ENCODE measurements at regions not wholly inside any gene's neighbourhood (a gene's known extent, or its start where the extent isn't known, plus 50 kb on each side); places are given as distances from the start of the nearest gene placed in this dataset.

- Histone ChIP-seq H3K36me3 (replicated peaks in 1 of 2; ENCODE audit: control insufficient read depth in 1 of 2, insufficient read depth in 2 of 2, low read length in 1 of 2) (no peaks in the 10 kb centered on the region), H3F3A (replicated peaks; ENCODE audit: insufficient read depth) (no peaks in the 10 kb centered on the region), H2AFZ (ENCODE audit: low read depth) (0 out of 2 replicates have a peak overlapping the region, but pooled peaks have one; percentile 56), H3K9me3 (no peaks in the 10 kb centered on the region), H3K4me2 (peak overlapping the region; percentile 47; the same call in 1 of the 2 replicates), H3K27me3 (ENCODE audit: insufficient read depth) (peaks cover 11% of the 10 kb centered on the region; the same call in 1 of the 2 replicates), H3K4me3 (ENCODE audit: low read depth in 2 of 2, low read length in 1 of 2) (no peak overlapping the region; a peak in 1 of 4 replicates), H3K9me2 (no peaks in the 10 kb centered on the region), H4K20me1 (ENCODE audit: insufficient read depth) (no peaks in the 10 kb centered on the region), H3K27ac (ENCODE audit: low read depth in 2 of 2, low read length in 1 of 2) (no peak overlapping the region), H3K4me1 (ENCODE audit: control insufficient read depth in 1 of 2, insufficient read depth in 2 of 2, low read depth in 1 of 2, low read length in 1 of 2) (no peaks in the 10 kb centered on the region), H3K79me2 (ENCODE audit: insufficient read depth) (no peaks in the 10 kb centered on the region), H3K9ac (no peak overlapping the region)
- 35% methylated on average over 10 of the region's 10 CpGs for WGBS (ENCODE audit: low lambda C conversion rate)
- peak; percentile 70 for DNase-seq
- CTCF ChIA-PET, result interaction anchor here (0.6 to 3.3 kb wide), 17 partner anchors 9 to 504 kb away, joined by 3 to 20 read pairs (median 5); partner anchors contain the start of genes ARGLU1 and EFNB2
- TF ChIP-seq POLR2AphosphoS5 (IDR thresholded peaks at IDR 0.05; ENCODE audit: low read depth, low read length), result no peak
- no peak for TF ChIP-seq USF2 (IDR thresholded peaks at IDR 0.05; ENCODE audit: borderline replicate concordance, low read depth, low read length)
- TF ChIP-seq FOSL2 (IDR thresholded peaks at IDR 0.05; ENCODE audit: borderline replicate concordance, low read depth), result no peak
- peak; percentile 77 for TF ChIP-seq RAD21 (IDR thresholded peaks at IDR 0.05; ENCODE audit: low read length)
- TF ChIP-seq RCOR1 (IDR thresholded peaks at IDR 0.05; ENCODE audit: low read length), result no peak
- TF ChIP-seq REST (IDR thresholded peaks at IDR 0.05; ENCODE audit: low read depth, low read length), result no peak
- TF ChIP-seq CTCF (IDR thresholded peaks at IDR 0.05), result peak; percentile 78
- TF ChIP-seq EZH2phosphoT487 (IDR thresholded peaks at IDR 0.05; ENCODE audit: borderline replicate concordance, low read depth), result no peak
- TF ChIP-seq TAF1 (IDR thresholded peaks at IDR 0.05; ENCODE audit: borderline replicate concordance, low read depth, low read length), result no peak
- no peak for TF ChIP-seq MAX (IDR thresholded peaks at IDR 0.05; ENCODE audit: low read depth)
- peak; percentile 65 for TF ChIP-seq SMC3 (IDR thresholded peaks at IDR 0.05; ENCODE audit: low read depth, low read length)
- no peak for TF ChIP-seq TCF12 (IDR thresholded peaks at IDR 0.05)
- POLR2A ChIA-PET, result no interaction called here
Observed at GRCh38 chr13:106619688-106620555, 52.0 kb upstream of the ARGLU1 start.

Small RNA genes lying in the stretch of these regions (small RNA-seq; reads per million reads assigned to genes)
- gene MIR1267 (0 to 1.1 (median 0) reads per million in 7 experiments), gene SNORD31B (0 to 15.6 (median 1.1) reads per million in 7 experiments)
